Testis (tissue), 2 donors: ENCODE measurements at regions not wholly inside any gene's neighbourhood (a gene's known extent, or its start where the extent isn't known, plus 50 kb on each side); places are given as distances from the start of the nearest gene placed in this dataset.

ENCODE experiments used
- POLR2A ChIP-seq: fragments of 450-650 bp; IDR thresholded peaks from one replicate; pipeline ENCODE4 v1.6.1; 2017; ENCODE audit warnings: antibody characterized with exemption, mild to moderate bottlenecking, moderate library complexity
- TF ChIP-seq, protein P1 (sequence below), 3 experiments: fragments of 450-650 bp in 2 of 3; fragments of 200-600 bp in 1 of 3; sonication (generic) in 1 of 3; IDR thresholded peaks; one replicate each; pipeline ENCODE4 v1.5.1; 2016 to 2019; ENCODE audit warnings: antibody characterized with exemption in 3 of 3, mild to moderate bottlenecking in 2 of 3, moderate library complexity in 1 of 3

GRCh38 chr2:144224472-144224871, 295.4 kb downstream of the ZEB2 start:
- no peak for TF ChIP-seq POLR2A
- TF ChIP-seq, protein P1, sequence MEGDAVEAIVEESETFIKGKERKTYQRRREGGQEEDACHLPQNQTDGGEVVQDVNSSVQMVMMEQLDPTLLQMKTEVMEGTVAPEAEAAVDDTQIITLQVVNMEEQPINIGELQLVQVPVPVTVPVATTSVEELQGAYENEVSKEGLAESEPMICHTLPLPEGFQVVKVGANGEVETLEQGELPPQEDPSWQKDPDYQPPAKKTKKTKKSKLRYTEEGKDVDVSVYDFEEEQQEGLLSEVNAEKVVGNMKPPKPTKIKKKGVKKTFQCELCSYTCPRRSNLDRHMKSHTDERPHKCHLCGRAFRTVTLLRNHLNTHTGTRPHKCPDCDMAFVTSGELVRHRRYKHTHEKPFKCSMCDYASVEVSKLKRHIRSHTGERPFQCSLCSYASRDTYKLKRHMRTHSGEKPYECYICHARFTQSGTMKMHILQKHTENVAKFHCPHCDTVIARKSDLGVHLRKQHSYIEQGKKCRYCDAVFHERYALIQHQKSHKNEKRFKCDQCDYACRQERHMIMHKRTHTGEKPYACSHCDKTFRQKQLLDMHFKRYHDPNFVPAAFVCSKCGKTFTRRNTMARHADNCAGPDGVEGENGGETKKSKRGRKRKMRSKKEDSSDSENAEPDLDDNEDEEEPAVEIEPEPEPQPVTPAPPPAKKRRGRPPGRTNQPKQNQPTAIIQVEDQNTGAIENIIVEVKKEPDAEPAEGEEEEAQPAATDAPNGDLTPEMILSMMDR (IDR thresholded peaks at IDR 0.05): no peak
